GM18873 (cell line): ENCODE measurements at regions not wholly inside any gene's neighbourhood (a gene's known extent, or its start where the extent isn't known, plus 50 kb on each side); places are given as distances from the start of the nearest gene placed in this dataset.

ENCODE experiments used
- ATAC-seq: cut with Tn5 transposase; IDR thresholded peaks from one replicate; pipeline ENCODE4 v1.9.1; 2021; ENCODE audit warnings: mild to moderate bottlenecking, moderate library complexity, moderate number of reproducible peaks; ENCODE audit not compliant: unreplicated experiment, low FRiP score

- ATAC-seq = no peak
These were observed 183.7 kb upstream of the JAG1 start for GRCh38 chr20:10857352-10858070.

- no peak for ATAC-seq
These were observed 187.3 kb upstream of the JAG1 start for GRCh38 chr20:10861090-10861489.

GRCh38 chr20:10861619-10862018, 187.8 kb upstream of the JAG1 start:
- no peak for ATAC-seq

GRCh38 chr20:10863337-10864060, 189.7 kb upstream of the JAG1 start:
- no peak for ATAC-seq

DNA sequence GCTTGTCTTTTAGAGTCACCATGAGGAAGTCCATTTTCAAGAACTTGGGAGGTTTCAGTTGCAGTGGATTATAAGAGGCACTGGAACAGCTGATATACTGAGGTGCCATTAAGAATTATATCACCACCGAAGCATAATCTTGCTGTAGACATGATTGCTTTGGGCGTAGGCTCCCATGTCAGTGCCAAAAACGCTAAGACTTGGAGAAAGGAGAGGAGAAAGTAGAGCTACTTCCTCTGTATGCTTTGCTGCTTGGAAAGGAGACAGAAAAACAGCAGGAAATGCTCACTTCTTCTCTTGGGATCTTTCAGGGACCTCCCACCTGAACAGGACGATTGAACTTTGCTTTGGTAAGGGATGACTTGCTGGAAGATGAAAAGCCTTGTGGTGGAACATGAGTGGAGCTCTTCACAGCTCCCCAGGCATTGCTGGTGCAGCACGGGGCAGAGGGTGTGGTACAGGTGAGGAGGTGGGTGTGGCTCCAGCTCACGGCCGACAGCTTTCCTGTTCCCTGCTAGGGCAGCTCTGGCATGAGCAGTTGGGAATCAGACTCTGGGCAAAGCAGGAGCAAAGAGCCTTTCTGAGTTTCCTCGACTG, 190.4 kb upstream of the JAG1 start:
- no peak for ATAC-seq

GRCh38 chr20:10868299-10868698, 194.5 kb upstream of the JAG1 start:
- no peak for ATAC-seq

- ATAC-seq = no peak
These were observed 199.2 kb upstream of the JAG1 start for GRCh38 chr20:10873026-10873425.

GRCh38 chr20:10875653-10876052, 201.9 kb upstream of the JAG1 start:
- no peak for ATAC-seq

DNA sequence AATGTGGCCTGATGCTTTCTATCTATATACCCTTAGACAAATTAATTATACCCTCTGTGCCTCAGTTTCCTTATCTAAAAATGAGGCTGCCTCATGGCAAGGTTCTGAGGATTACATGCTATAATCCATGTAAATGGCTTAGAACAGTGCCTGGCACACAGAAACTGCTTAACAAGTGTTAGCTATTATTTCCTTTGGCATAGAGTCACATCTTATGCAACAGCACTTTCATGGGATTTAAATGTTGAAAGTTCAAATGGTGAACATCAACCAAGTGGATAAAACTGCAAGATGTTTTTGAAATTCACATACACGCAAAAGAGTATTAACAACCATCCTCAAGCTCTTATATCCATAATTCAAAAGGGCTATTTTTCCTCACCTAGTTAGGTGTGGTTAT, 202.8 kb upstream of the JAG1 start:
- no peak for ATAC-seq

- ATAC-seq = no peak
These were observed 203.5 kb upstream of the JAG1 start for GRCh38 chr20:10877342-10877741.

DNA sequence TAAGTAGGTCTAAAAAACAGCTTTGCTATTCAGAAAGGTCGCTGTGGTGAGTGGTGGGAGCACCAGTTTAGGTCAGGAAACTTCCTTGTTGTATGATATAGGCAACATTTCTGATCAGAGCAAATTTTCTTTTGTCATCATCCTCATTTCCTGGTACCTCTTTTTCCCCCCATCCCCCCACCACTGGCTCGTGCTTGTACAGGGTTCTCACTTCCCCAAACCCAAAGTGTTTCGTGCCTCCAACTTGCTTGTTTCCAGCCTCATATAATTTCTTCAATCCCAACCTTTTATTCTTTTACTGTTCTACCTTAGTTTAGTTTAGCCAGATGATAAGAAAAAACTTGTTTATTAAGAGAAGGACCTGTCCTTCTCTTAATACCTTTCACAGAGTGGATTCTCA, 209.4 kb upstream of the JAG1 start:
- ATAC-seq = no peak

- no peak for ATAC-seq
These were observed 219.5 kb upstream of the JAG1 start for GRCh38 chr20:10893321-10893720.

DNA sequence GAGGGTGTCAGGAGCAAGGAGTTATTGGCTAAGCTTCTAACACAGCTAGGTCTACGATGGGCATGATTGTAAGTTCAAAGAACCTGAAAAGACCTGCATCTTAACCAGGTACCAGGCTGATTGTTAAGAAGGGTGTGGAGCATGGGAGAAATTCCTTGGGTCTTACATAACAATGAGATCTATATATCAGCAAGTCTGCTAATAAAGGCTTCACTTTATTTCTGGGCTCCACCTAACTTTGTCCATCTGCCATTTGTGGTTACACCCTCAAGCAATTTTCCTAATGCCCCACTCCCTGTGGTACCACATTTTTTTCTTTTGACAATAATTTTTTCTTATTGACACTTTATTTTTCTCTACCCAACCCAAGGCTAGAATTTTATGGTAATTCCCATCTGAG, 223.5 kb upstream of the JAG1 start:
- ATAC-seq = no peak

- ATAC-seq = no peak
These were observed 224.8 kb upstream of the JAG1 start for GRCh38 chr20:10898552-10898951.

DNA sequence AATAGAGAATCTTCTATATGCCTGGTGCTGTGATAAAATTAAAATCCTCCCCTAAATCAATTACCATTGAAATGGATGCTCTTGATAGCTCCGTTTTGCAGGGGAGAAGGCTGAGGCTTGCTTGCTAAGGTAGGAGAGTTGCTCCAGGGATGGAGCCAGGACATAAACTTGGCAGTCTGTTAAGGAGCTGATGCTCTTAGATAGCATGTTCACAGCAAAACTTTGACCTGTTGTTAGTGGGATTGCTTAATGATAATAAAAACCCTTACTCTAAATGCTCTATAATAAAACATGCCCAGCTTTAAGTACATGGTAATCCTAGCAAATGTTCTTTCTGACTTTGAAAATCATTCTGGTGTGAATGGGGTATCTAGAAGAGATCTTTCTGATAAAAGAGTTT, 228.4 kb upstream of the JAG1 start:
- ATAC-seq = no peak

GRCh38 chr20:10902576-10903282, 228.9 kb upstream of the JAG1 start:
- ATAC-seq = no peak

DNA sequence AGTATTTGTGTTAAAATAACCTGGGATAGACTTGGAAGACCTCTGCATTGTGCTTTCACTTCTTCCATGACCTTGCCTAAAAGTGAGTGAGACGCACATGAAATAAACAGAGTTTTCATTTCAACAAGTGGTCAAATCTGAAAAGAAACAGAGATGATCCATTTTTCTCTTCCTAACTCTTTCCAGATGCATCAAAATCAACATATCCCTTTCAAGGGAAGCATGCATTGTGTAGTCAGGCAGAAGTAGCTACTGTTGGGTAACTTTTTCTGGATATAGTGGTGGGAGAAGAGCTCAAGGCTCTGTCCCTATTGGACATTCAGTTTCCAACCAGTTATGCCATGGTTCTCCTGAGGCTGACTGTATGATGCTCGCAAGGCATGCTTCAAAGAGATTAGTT, 233.0 kb upstream of the JAG1 start:
- no peak for ATAC-seq

DNA sequence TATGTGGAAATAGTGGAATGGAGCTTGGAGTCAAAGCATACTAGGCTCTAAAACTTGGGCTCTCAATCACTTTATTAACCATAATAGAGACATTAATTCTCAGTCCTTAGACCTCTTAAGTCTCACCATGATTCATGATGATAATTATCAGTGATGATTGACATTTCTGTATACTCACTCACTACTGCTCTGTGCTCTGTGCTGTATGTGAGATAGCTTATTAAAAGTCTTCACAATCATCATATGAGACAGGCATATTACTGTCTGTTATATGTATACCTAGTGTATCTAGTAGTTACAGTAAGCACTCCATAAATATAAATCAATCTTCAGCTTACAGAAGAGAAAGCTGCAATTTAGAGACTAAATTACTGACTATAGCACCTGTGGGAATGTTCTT, 236.0 kb upstream of the JAG1 start:
- ATAC-seq = no peak

DNA sequence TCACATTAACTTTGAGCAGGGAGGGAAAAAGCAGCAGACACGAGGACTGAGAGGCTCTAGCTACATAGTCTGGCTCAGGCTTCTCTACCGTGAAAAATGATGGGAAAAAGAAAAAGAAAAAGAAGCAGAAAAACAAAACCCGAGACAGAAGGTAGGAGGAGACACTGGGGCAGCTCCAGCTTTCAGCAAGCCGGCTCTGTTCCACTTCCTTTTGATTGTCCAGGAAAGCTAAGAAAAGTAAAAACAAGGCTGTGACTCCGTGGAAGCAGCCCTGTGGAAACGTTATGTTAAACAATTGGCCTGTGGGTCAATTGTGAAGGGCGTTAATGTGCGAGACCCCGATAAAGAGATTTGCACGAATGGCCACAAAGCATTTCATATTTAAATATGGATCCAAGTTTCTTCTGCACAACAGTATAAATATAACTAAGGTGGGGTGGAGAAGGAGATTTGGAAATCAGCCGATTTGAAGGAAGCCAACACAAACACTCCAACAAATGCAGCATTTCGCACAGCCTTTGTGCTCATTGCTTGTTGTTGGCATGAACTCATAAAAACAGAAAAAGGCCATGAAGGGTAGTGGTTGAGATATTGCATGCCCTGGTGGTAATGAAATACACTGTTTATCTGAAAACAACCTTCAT, 236.9 kb upstream of the JAG1 start:
- no peak for ATAC-seq

DNA sequence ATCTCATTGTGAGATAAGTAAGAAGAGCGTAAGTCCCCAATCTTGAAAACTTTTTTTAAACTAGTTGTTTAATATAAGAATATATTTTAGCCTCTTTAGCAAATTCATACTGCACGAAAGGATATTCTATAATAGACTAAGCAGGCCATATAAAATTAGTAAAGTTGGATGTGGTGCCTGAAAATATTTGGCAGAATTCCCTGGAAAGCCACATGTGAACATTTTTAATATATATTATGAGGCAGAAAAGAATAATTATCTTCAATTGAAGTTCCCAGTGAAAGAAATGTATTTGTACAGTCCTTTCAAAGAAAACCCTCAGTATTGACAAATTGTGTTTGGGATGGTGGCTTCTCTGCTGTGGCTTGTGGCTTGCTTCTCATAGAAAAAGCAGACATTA, 237.5 kb upstream of the JAG1 start:
- ATAC-seq = no peak

GRCh38 chr20:10915815-10916214, 242.0 kb upstream of the JAG1 start:
- ATAC-seq = no peak
